ENCODE measurements at regions not wholly inside any gene's neighbourhood (a gene's known extent, or its start where the extent isn't known, plus 50 kb on each side); places are given as distances from the start of the nearest gene placed in this dataset.

DNA sequence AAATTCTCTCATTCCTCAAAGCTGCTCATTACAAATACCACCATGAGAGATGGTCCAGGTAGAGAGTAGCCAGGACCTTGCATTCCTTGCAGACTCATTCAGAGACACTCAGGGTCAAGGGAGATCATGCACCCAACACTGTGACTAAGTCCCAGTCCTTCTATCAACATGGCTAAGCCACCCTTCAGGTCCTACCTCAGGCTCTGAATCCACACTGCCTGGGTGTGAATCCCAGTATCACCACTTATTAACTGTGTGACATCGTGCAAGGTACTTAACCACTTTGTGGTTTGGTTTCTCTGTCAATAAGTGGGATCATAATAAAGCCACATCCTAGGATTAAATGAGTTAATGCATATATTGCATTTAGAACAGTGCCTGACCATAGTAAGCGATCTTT, 124.1 kb upstream of the NEIL3 start:
- TF ChIP-seq EZH2 (IDR thresholded peaks at IDR 0.05) (no peak), POLR2AphosphoS5 (IDR thresholded peaks at IDR 0.05; ENCODE audit: borderline replicate concordance, low read depth, low read length) (no peak)
